RCC 7860 (cell line): ENCODE measurements at regions not wholly inside any gene's neighbourhood (a gene's known extent, or its start where the extent isn't known, plus 50 kb on each side); places are given as distances from the start of the nearest gene placed in this dataset.

ENCODE experiments used
- DNase-seq: peaks from one replicate; pipeline ENCODE4 v3.0.0-alpha.2; 2015; ENCODE audit warnings: low spot score
- FAIRE-seq: peaks from 2 replicates; lab custom pipeline; 2012; peaks lifted over from hg19 to GRCh38; lab: Jason Lieb, UNC

- FAIRE-seq (no peak), DNase-seq (peak; percentile 8)
Observed at GRCh38 chr4:138927072-138927471, 88.5 kb upstream of the NOCT start.

- FAIRE-seq (no peak), DNase-seq (no peak)
Observed at GRCh38 chr4:138925495-138925894, 90.1 kb upstream of the NOCT start.

DNA sequence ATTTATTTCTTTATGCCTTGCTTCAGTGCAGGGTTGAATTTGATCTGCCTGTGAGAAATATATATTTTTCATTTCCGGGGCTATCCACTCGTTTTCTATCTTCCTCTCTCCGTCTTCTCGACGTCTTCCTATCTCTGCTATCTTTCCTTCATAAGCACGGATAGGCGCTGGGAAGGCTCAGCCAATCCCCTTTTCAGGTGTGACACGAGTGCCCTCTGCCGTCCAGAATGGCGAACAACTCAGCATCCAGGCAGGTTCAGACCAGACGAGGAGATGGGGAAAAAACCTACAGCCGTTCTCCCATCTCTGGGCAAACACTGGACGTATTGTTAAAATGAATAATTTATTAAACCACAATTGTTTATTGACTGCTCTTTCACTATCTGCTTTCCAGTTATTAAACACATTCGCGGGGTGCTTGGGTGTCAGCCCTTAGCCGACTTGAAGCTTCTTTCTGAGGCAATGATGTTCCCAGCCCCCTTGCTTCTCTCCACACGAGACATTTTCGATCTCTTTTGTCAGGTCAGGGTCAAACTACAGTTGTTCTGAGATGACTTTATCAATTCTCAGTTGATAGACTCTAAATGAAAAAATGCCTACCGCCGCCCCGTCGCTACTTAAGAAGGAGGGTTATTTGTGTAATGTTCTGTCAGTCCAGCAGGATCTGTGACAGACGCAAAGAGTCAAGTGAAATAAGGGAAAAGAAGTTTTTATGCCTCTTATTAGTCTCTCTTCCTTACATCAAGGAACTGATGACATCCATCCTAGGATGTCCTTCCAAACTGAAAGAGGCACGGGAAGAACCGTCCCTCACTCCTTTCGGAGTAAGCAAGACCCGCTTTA, 96.3 kb upstream of the NOCT start:
- FAIRE-seq (peak; percentile 66), DNase-seq (peak; percentile 53)

GRCh38 chr4:138918169-138918869, 97.3 kb upstream of the NOCT start:
- FAIRE-seq (no peak), DNase-seq (no peak)

DNA sequence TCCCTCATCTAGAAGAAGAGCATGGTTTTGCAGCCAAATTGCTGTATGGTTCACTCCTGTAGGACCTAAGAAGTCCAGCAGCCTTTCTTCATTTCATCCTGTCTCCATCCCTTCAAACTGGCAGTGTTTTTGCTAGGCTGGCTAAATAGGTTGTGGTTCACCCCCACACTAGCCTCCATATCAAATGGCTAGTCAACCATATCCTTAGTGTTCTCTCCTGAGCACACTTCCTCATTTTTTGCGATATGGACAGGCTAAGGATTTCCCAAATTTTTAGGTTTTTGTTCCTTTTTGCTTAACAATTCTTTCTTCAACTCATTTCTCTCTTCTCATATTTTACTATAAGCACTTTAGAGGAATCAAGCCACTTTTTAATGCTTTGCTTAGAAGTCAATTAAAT, 98.8 kb upstream of the NOCT start:
- DNase-seq (no peak), FAIRE-seq (no peak)

- FAIRE-seq (no peak), DNase-seq (no peak)
Observed at GRCh38 chr4:138915756-138916155, 99.8 kb upstream of the NOCT start.

DNA sequence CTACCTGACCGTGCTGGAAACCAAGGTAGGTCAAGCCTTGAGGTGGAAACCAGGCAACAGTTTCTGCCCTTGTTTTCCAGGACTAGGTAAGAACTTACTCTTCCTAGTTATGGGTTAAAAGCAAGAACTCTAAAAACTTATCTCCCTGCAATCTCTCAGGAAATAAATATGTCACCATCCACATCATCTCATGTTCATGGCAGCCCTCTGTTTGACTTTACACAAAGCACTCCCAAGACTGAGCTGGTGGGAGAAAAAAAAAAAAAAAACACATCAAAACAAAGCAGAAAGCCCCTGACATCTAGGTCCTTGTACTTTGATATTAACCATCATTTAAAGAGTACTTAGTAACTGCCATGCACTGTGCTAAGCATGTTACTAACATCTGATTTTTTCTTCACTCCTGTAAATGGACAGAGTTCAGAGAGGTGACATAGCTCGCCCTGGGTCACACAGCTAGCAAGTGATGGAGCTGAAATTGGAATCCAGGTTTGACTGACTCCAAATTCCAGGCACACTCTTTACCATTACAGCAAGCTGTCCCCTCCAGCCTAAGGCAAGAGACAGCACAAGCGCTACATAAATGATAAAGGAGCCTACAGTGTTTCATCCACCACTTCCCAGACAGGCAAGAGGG, 102.8 kb upstream of the NOCT start:
- FAIRE-seq: no peak

GRCh38 chr4:138911909-138912703, 103.5 kb upstream of the NOCT start:
- FAIRE-seq (no peak), DNase-seq (no peak)

More for the DNA sequence above, 102.8 kb upstream of the NOCT start:
- DNase-seq: no peak

GRCh38 chr4:138910914-138911336, 104.7 kb upstream of the NOCT start:
- FAIRE-seq: no peak
- DNase-seq: peak; percentile 58

GRCh38 chr4:138910195-138910913, 105.2 kb upstream of the NOCT start:
- FAIRE-seq: no peak

GRCh38 chr4:138909587-138909986, 106.0 kb upstream of the NOCT start:
- FAIRE-seq (no peak), DNase-seq (no peak)

More at GRCh38 chr4:138910195-138910913, 105.2 kb upstream of the NOCT start:
- DNase-seq: no peak

DNA sequence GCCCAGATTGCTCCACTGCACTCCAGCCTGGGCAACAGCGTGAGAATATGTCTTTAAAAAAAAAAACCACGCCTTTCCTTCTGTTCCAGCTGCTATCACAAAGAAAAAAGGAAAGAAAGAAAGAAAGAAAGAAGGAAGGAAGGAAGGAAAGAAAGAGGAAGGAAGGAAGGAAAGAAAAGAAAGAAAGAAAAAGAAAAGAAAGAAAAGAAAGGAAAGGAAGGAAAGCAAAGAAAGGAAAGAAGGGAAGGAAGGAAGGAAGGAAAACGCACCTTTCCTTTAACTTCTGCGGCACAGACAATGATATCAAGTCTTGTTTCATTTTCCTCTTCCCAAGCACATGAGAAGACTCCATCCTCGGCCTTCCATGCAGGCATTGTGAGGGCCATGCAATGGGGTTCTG, 107.4 kb upstream of the NOCT start:
- FAIRE-seq (no peak), DNase-seq (no peak)

DNA sequence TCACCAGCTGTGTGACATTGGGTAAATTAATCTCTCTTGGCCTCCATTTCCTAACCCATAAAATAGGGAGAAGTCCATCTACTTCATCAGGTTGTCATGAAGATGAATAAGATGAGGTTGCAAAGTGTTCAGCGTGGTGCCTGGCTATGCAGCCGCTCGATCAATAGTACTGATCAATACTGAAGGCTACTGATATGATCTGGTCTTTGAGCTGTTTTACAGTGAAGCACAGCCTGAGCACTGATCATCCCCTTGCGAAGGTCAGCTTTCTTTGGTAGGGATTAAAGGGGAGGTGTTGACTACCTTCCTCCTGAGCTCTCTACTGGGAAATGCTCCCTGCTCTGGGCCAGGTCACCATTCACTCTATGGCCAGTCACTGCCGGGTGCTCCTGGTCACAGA, 108.4 kb upstream of the NOCT start:
- FAIRE-seq (no peak), DNase-seq (no peak)

- DNase-seq (no peak), FAIRE-seq (no peak)
Observed at GRCh38 chr4:138904793-138905192, 110.8 kb upstream of the NOCT start.

DNA sequence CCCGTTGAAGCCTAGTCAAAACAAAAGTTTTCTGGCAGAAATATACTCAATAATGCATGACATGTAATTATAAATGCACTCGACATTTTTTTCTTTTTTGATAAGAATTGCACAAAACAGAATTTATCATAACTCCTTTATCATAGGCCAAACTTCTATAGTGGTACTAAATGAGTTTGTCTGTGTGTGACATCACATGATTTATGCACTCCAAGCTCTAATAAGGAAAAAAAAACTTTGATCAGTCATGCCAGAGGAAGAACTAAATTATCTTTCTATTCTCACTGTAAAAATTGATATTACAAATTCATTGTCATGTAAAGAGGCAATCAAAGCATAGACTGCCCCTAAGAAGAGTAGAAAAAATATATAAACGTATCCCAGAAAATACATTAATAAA, 112.4 kb upstream of the NOCT start:
- no peak for FAIRE-seq

DNA sequence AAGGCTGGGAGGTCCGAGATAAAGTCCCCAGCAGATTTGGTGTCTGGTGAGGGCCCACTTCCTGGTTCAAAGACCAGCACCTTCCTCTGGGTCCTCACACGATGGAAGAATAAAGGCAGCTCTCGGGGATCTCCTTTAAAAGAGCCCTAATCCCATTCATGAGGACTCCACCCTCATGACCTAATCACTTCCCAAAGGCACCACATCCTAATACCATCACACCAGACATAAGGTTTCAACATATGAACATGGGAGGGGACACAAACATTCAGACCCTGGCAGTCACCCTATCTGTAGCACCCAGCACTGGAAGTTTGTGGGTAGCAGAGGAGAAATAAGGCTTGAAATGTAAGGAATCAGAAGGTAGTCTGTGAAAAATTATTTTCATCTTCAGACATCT, 112.9 kb upstream of the NOCT start:
- DNase-seq (no peak), FAIRE-seq (no peak)

More for the DNA sequence above, 112.4 kb upstream of the NOCT start:
- no peak for DNase-seq

DNA sequence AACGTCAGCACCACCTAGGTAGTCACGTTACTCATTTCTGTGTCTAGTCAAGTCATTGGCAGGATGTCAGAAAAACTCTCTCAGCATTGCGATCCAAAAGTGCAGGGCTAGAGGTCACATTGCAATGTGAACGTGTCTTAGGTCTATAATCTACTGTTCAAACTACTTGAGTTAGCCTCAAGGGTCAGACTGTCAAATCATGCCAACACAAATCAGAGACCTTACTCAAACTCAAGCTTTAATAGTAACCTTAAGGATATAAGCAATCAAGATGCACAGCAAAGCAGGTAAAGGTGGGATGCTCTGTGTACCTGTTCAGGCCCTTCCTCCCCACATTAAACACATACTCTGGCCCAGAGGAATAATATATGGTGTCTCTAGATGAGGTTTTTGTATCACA, 114.4 kb upstream of the NOCT start:
- DNase-seq (no peak), FAIRE-seq (no peak)

GRCh38 chr4:138899999-138900398, 115.6 kb upstream of the NOCT start:
- no peak for DNase-seq
- FAIRE-seq: no peak

GRCh38 chr4:138898282-138898681, 117.3 kb upstream of the NOCT start:
- DNase-seq: no peak
- FAIRE-seq: no peak

- FAIRE-seq (no peak), DNase-seq (peak; percentile 72)
Observed at GRCh38 chr4:138897811-138898226, 117.8 kb upstream of the NOCT start.
